ENCODE measurements at regions not wholly inside any gene's neighbourhood (a gene's known extent, or its start where the extent isn't known, plus 50 kb on each side); places are given as distances from the start of the nearest gene placed in this dataset.

GRCh38 chr1:39085174-39085573 lies 59.0 kb downstream of the NDUFS5 start:
- no peak for DNase-seq (ENCODE audit: low read depth)
- Histone ChIP-seq H3K27me3 (replicated peaks; ENCODE audit: control insufficient read depth, insufficient read depth, low read length) (no peaks in the 10 kb centered on the region), H3K9ac (ENCODE audit: low read length) (no peak overlapping the region), H3K9me3 (ENCODE audit: control insufficient read depth, low read length) (no peaks in the 10 kb centered on the region), H3K4me3 (ENCODE audit: low read length) (no peak overlapping the region), H3K36me3 (ENCODE audit: control insufficient read depth, insufficient read depth, low read length, severe bottlenecking) (peaks cover 30% of the 10 kb centered on the region), H3K4me1 (ENCODE audit: control insufficient read depth, insufficient read depth, low read length) (peaks cover 62% of the 10 kb centered on the region)

- no peak for DNase-seq (ENCODE audit: low read depth)
- peaks cover 37% of the 10 kb centered on the region for H3K36me3 ChIP-seq (ENCODE audit: control insufficient read depth, insufficient read depth, low read length, severe bottlenecking)
- peaks cover 69% of the 10 kb centered on the region for H3K4me1 ChIP-seq (ENCODE audit: control insufficient read depth, insufficient read depth, low read length)
- H3K4me3 ChIP-seq (ENCODE audit: low read length) = peak overlapping the region; percentile 56
- no peaks in the 10 kb centered on the region for H3K27me3 ChIP-seq (replicated peaks; ENCODE audit: control insufficient read depth, insufficient read depth, low read length)
- H3K9me3 ChIP-seq (ENCODE audit: control insufficient read depth, low read length) = no peaks in the 10 kb centered on the region
- peak overlapping the region; percentile 77 for H3K9ac ChIP-seq (ENCODE audit: low read length)
These were observed 60.2 kb downstream of the NDUFS5 start for GRCh38 chr1:39086386-39086785.

GRCh38 chr1:39086865-39087409 lies 60.8 kb downstream of the NDUFS5 start:
- no peaks in the 10 kb centered on the region for H3K9me3 ChIP-seq (ENCODE audit: control insufficient read depth, low read length)
- H3K4me3 ChIP-seq (ENCODE audit: low read length) = peak overlapping the region; percentile 56
- peak; percentile 36 for DNase-seq (ENCODE audit: low read depth)
- peaks cover 37% of the 10 kb centered on the region for H3K36me3 ChIP-seq (ENCODE audit: control insufficient read depth, insufficient read depth, low read length, severe bottlenecking)
- peak overlapping the region; percentile 77 for H3K9ac ChIP-seq (ENCODE audit: low read length)
- no peaks in the 10 kb centered on the region for H3K27me3 ChIP-seq (replicated peaks; ENCODE audit: control insufficient read depth, insufficient read depth, low read length)
- peaks cover 74% of the 10 kb centered on the region for H3K4me1 ChIP-seq (ENCODE audit: control insufficient read depth, insufficient read depth, low read length)

GRCh38 chr1:39087435-39087834 lies 61.3 kb downstream of the NDUFS5 start:
- no peak for DNase-seq (ENCODE audit: low read depth)
- no peaks in the 10 kb centered on the region for H3K9me3 ChIP-seq (ENCODE audit: control insufficient read depth, low read length)
- peaks cover 37% of the 10 kb centered on the region for H3K36me3 ChIP-seq (ENCODE audit: control insufficient read depth, insufficient read depth, low read length, severe bottlenecking)
- H3K4me3 ChIP-seq (ENCODE audit: low read length) = no peak overlapping the region
- H3K4me1 ChIP-seq (ENCODE audit: control insufficient read depth, insufficient read depth, low read length) = peaks cover 74% of the 10 kb centered on the region
- H3K9ac ChIP-seq (ENCODE audit: low read length) = peak overlapping the region; percentile 77
- H3K27me3 ChIP-seq (replicated peaks; ENCODE audit: control insufficient read depth, insufficient read depth, low read length) = no peaks in the 10 kb centered on the region

- H3K27me3 ChIP-seq (replicated peaks; ENCODE audit: control insufficient read depth, insufficient read depth, low read length) = no peaks in the 10 kb centered on the region
- no peak overlapping the region for H3K9ac ChIP-seq (ENCODE audit: low read length)
- H3K4me3 ChIP-seq (ENCODE audit: low read length) = no peak overlapping the region
- H3K9me3 ChIP-seq (ENCODE audit: control insufficient read depth, low read length) = no peaks in the 10 kb centered on the region
- no peak for DNase-seq (ENCODE audit: low read depth)
- H3K4me1 ChIP-seq (ENCODE audit: control insufficient read depth, insufficient read depth, low read length) = peaks cover 69% of the 10 kb centered on the region
- H3K36me3 ChIP-seq (ENCODE audit: control insufficient read depth, insufficient read depth, low read length, severe bottlenecking) = peaks cover 37% of the 10 kb centered on the region
These were observed 62.5 kb downstream of the NDUFS5 start for GRCh38 chr1:39088658-39089057.

GRCh38 chr1:39089931-39090521 lies 63.9 kb downstream of the NDUFS5 start:
- DNase-seq (ENCODE audit: low read depth) = peak; percentile 71
- no peaks in the 10 kb centered on the region for H3K27me3 ChIP-seq (replicated peaks; ENCODE audit: control insufficient read depth, insufficient read depth, low read length)
- H3K9ac ChIP-seq (ENCODE audit: low read length) = peak overlapping the region; percentile 72
- H3K4me1 ChIP-seq (ENCODE audit: control insufficient read depth, insufficient read depth, low read length) = peaks cover 66% of the 10 kb centered on the region
- H3K36me3 ChIP-seq (ENCODE audit: control insufficient read depth, insufficient read depth, low read length, severe bottlenecking) = peaks cover 34% of the 10 kb centered on the region
- H3K4me3 ChIP-seq (ENCODE audit: low read length) = peak overlapping the region; percentile 6
- no peaks in the 10 kb centered on the region for H3K9me3 ChIP-seq (ENCODE audit: control insufficient read depth, low read length)

GRCh38 chr1:39090757-39091380 lies 64.7 kb downstream of the NDUFS5 start:
- H3K9me3 ChIP-seq (ENCODE audit: control insufficient read depth, low read length) = no peaks in the 10 kb centered on the region
- no peaks in the 10 kb centered on the region for H3K27me3 ChIP-seq (replicated peaks; ENCODE audit: control insufficient read depth, insufficient read depth, low read length)
- no peak for DNase-seq (ENCODE audit: low read depth)
- peaks cover 61% of the 10 kb centered on the region for H3K4me1 ChIP-seq (ENCODE audit: control insufficient read depth, insufficient read depth, low read length)
- peak overlapping the region; percentile 72 for H3K9ac ChIP-seq (ENCODE audit: low read length)
- peak overlapping the region; percentile 6 for H3K4me3 ChIP-seq (ENCODE audit: low read length)
- peaks cover 30% of the 10 kb centered on the region for H3K36me3 ChIP-seq (ENCODE audit: control insufficient read depth, insufficient read depth, low read length, severe bottlenecking)

GRCh38 chr1:39091845-39092645 lies 65.9 kb downstream of the NDUFS5 start:
- Histone ChIP-seq H3K4me1 (ENCODE audit: control insufficient read depth, insufficient read depth, low read length) (peaks cover 49% of the 10 kb centered on the region), H3K9me3 (ENCODE audit: control insufficient read depth, low read length) (no peaks in the 10 kb centered on the region), H3K4me3 (ENCODE audit: low read length) (no peak overlapping the region), H3K36me3 (ENCODE audit: control insufficient read depth, insufficient read depth, low read length, severe bottlenecking) (peaks cover 28% of the 10 kb centered on the region), H3K27me3 (replicated peaks; ENCODE audit: control insufficient read depth, insufficient read depth, low read length) (no peaks in the 10 kb centered on the region), H3K9ac (ENCODE audit: low read length) (peak overlapping the region; percentile 52)
- DNase-seq (ENCODE audit: low read depth) = peak; percentile 93

GRCh38 chr1:39094685-39095084 lies 68.5 kb downstream of the NDUFS5 start:
- H3K4me1 ChIP-seq (ENCODE audit: control insufficient read depth, insufficient read depth, low read length) = peaks cover 34% of the 10 kb centered on the region
- H3K9me3 ChIP-seq (ENCODE audit: control insufficient read depth, low read length) = no peaks in the 10 kb centered on the region

GRCh38 chr1:39098546-39099250 lies 72.5 kb downstream of the NDUFS5 start:
- no peaks in the 10 kb centered on the region for H3K9me3 ChIP-seq (ENCODE audit: control insufficient read depth, low read length)
- H3K36me3 ChIP-seq (ENCODE audit: control insufficient read depth, insufficient read depth, low read length, severe bottlenecking) = peaks cover 29% of the 10 kb centered on the region
- peak overlapping the region; percentile 35 for H3K9ac ChIP-seq (ENCODE audit: low read length)
- H3K27me3 ChIP-seq (replicated peaks; ENCODE audit: control insufficient read depth, insufficient read depth, low read length) = no peaks in the 10 kb centered on the region
- H3K4me3 ChIP-seq (ENCODE audit: low read length) = no peak overlapping the region
- H3K4me1 ChIP-seq (ENCODE audit: control insufficient read depth, insufficient read depth, low read length) = peaks cover 22% of the 10 kb centered on the region
- peak; percentile 92 for DNase-seq (ENCODE audit: low read depth)

More at GRCh38 chr1:39094685-39095084, 68.5 kb downstream of the NDUFS5 start:
- Histone ChIP-seq H3K9ac (ENCODE audit: low read length) (no peak overlapping the region), H3K36me3 (ENCODE audit: control insufficient read depth, insufficient read depth, low read length, severe bottlenecking) (peaks cover 32% of the 10 kb centered on the region), H3K4me3 (ENCODE audit: low read length) (no peak overlapping the region), H3K27me3 (replicated peaks; ENCODE audit: control insufficient read depth, insufficient read depth, low read length) (no peaks in the 10 kb centered on the region)
- no peak for DNase-seq (ENCODE audit: low read depth)

Measured in adipocyte (in vitro differentiated cells).